H1 (cell line): ENCODE measurements at regions not wholly inside any gene's neighbourhood (a gene's known extent, or its start where the extent isn't known, plus 50 kb on each side); places are given as distances from the start of the nearest gene placed in this dataset.

Source experiments
- CTCF ChIA-PET: fragments of 300-600 bp; sonication (Branson Sonifier 250); formaldehyde crosslinking; loops from one replicate; lab custom pipeline; 2021; ENCODE audit not compliant: partially characterized antibody; lab: Charles Lee
- POLR2A ChIA-PET: fragments of 300-600 bp; sonication (Branson Sonifier 250); formaldehyde crosslinking; loops from one replicate; lab custom pipeline; 2021; ENCODE audit warnings: inconsistent platforms; ENCODE audit not compliant: partially characterized antibody; lab: Charles Lee
- DNase-seq, 2 experiments: peaks; one replicate each; pipeline versions ENCODE4 v3.0.0 to v3.0.0-alpha.2; 2010 to 2022; ENCODE audit warnings: low spot score in 2 of 2, low read depth in 1 of 2, mixed read lengths in 1 of 2
- FAIRE-seq: peaks from 2 replicates; lab custom pipeline; 2011; peaks lifted over from hg19 to GRCh38; lab: Jason Lieb, UNC
- H2AFZ ChIP-seq: 2 replicates; pipeline ENCODE4 v1.8.1; 2012; ENCODE audit warnings: low read length, inconsistent platforms
- H2AK5ac ChIP-seq: 2 replicates; pipeline ENCODE4 v1.6.1; 2013; ENCODE audit warnings: low read depth, low read length
- H2BK120ac ChIP-seq: replicated peaks from 2 replicates; pipeline ENCODE3; 2013; ENCODE audit warnings: low read depth, low read length, inconsistent platforms
- H2BK12ac ChIP-seq: 2 replicates; pipeline ENCODE4 v1.6.1; 2013; ENCODE audit warnings: low read depth, low read length
- H2BK15ac ChIP-seq: 2 replicates; pipeline ENCODE4 v1.6.1; 2013; ENCODE audit warnings: low read length
- H2BK20ac ChIP-seq: 2 replicates; pipeline ENCODE4 v1.6.1; 2013; ENCODE audit warnings: low read length
- H2BK5ac ChIP-seq: 2 replicates; pipeline ENCODE4 v1.6.1; 2013; ENCODE audit warnings: low read depth, low read length
- H3K14ac ChIP-seq: 2 replicates; pipeline ENCODE4 v1.6.1; 2013; ENCODE audit warnings: inconsistent platforms; ENCODE audit not compliant: insufficient read length
- H3K18ac ChIP-seq: 2 replicates; pipeline ENCODE4 v1.6.1; 2013; ENCODE audit warnings: low read length; ENCODE audit errors: extremely low read depth
- H3K23ac ChIP-seq: 2 replicates; pipeline ENCODE4 v1.6.1; 2013; ENCODE audit warnings: inconsistent platforms; ENCODE audit not compliant: insufficient read length
- H3K23me2 ChIP-seq: 2 replicates; pipeline ENCODE4 v1.6.1; 2013; ENCODE audit warnings: low read depth, low read length
- H3K27ac ChIP-seq: 2 replicates; pipeline ENCODE4 v1.6.1; 2011; ENCODE audit warnings: low read depth, low read length, inconsistent platforms
- H3K27me3 ChIP-seq, 4 experiments: replicated peaks in 1 of 4; 1 replicate in 1 of 4; 2 replicates in 3 of 4; pipeline versions ENCODE4 v1.6.1 to v1.8.1; 2011 to 2013; ENCODE audit warnings: low read length in 3 of 4, mild to moderate bottlenecking in 3 of 4, inconsistent platforms in 2 of 4, mixed read lengths in 2 of 4, moderate library complexity in 1 of 4; ENCODE audit not compliant: control insufficient read depth in 3 of 4, insufficient read depth in 3 of 4; ENCODE audit errors: extremely low read depth in 1 of 4
- H3K36me3 ChIP-seq, 4 experiments: 2 replicates each; pipeline versions ENCODE4 v1.6.1 to v1.8.1; 2011 to 2013; ENCODE audit warnings: mild to moderate bottlenecking in 4 of 4, low read length in 3 of 4, moderate library complexity in 2 of 4, control low read depth in 1 of 4, inconsistent platforms in 1 of 4; ENCODE audit not compliant: insufficient read depth in 4 of 4, control insufficient read depth in 2 of 4
- H3K4ac ChIP-seq: replicated peaks from 2 replicates; pipeline ENCODE3; 2013; ENCODE audit warnings: low read length, low read depth, mixed read lengths, inconsistent platforms; ENCODE audit not compliant: insufficient read length
- H3K4me1 ChIP-seq, 4 experiments: replicated peaks in 1 of 4; 1 replicate in 1 of 4; 2 replicates in 3 of 4; pipeline versions ENCODE4 v1.6.1 to v1.8.1; 2011 to 2013; ENCODE audit warnings: low read length in 3 of 4, inconsistent platforms in 2 of 4, mixed read lengths in 1 of 4; ENCODE audit not compliant: insufficient read depth in 4 of 4, control insufficient read depth in 3 of 4
- H3K4me2 ChIP-seq, 2 experiments: 2 replicates each; pipeline versions ENCODE4 v1.6.1 to v1.8.1; 2011 to 2013; ENCODE audit warnings: low read depth in 2 of 2, low read length in 2 of 2, control low read depth in 1 of 2, inconsistent platforms in 1 of 2, mild to moderate bottlenecking in 1 of 2; ENCODE audit not compliant: insufficient read depth in 1 of 2
- H3K4me3 ChIP-seq, 4 experiments: fragments of 200-600, 300-600 bp in 1 of 4; sonication (generic), shearing (Covaris generic), sonication (Bioruptor Twin) in 1 of 4; 2 replicates each; pipeline versions ENCODE4 v1.5.1 to v1.8.1; 2011 to 2016; ENCODE audit warnings: low read length in 4 of 4, low read depth in 3 of 4, control low read depth in 2 of 4, inconsistent platforms in 2 of 4, mild to moderate bottlenecking in 2 of 4, mixed read lengths in 1 of 4, moderate library complexity in 1 of 4; ENCODE audit not compliant: insufficient read depth in 2 of 4; ENCODE audit errors: extremely low read depth in 1 of 4
- H3K56ac ChIP-seq: replicated peaks from 2 replicates; pipeline ENCODE3; 2013; ENCODE audit warnings: low read depth, mild to moderate bottlenecking, mixed read lengths, low read length, inconsistent platforms; ENCODE audit not compliant: insufficient read length
- H3K79me1 ChIP-seq: 2 replicates; pipeline ENCODE4 v1.6.1; 2013; ENCODE audit warnings: low read depth, low read length, control low read depth
- H3K79me2 ChIP-seq, 2 experiments: 2 replicates each; pipeline versions ENCODE4 v1.6.1 to v1.8.1; 2012 to 2013; ENCODE audit warnings: low read length in 2 of 2, mild to moderate bottlenecking in 2 of 2, inconsistent platforms in 1 of 2; ENCODE audit not compliant: insufficient read depth in 2 of 2, control insufficient read depth in 1 of 2
- H3K9ac ChIP-seq, 4 experiments: replicated peaks in 1 of 4; 1 replicate in 1 of 4; 2 replicates in 3 of 4; pipeline versions ENCODE4 v1.6.1 to v1.8.1; 2011 to 2013; ENCODE audit warnings: low read depth in 3 of 4, low read length in 3 of 4, control low read depth in 2 of 4, mild to moderate bottlenecking in 2 of 4, moderate library complexity in 2 of 4, inconsistent platforms in 1 of 4; ENCODE audit errors: extremely low read depth in 1 of 4
- H3K9me3 ChIP-seq, 2 experiments: 2 replicates each; pipeline versions ENCODE4 v1.6.1 to v1.8.1; 2012 to 2013; ENCODE audit warnings: mild to moderate bottlenecking in 2 of 2, moderate library complexity in 2 of 2, control low read depth in 1 of 2, inconsistent platforms in 1 of 2, low read depth in 1 of 2, low read length in 1 of 2, mixed read lengths in 1 of 2; ENCODE audit not compliant: insufficient read depth in 2 of 2
- H4K20me1 ChIP-seq, 2 experiments: replicated peaks in 1 of 2; 2 replicates each; pipeline versions ENCODE3 to v1.8.1; 2011 to 2013; ENCODE audit warnings: inconsistent platforms in 2 of 2, low read length in 2 of 2, mild to moderate bottlenecking in 1 of 2; ENCODE audit not compliant: insufficient read depth in 2 of 2, control insufficient read depth in 1 of 2
- H4K5ac ChIP-seq: 2 replicates; pipeline ENCODE4 v1.6.1; 2013; ENCODE audit warnings: low read length, low read depth, mixed read lengths, inconsistent platforms; ENCODE audit not compliant: insufficient read length
- H4K8ac ChIP-seq: 2 replicates; pipeline ENCODE4 v1.8.0; 2013; ENCODE audit warnings: mild to moderate bottlenecking, moderate library complexity, low read length, inconsistent platforms; ENCODE audit not compliant: insufficient read depth; ENCODE audit errors: extremely low read depth
- H4K91ac ChIP-seq: replicated peaks from 2 replicates; pipeline ENCODE3; 2013; ENCODE audit warnings: low read length, mixed read lengths, inconsistent platforms; ENCODE audit not compliant: insufficient read length
- CHD2 ChIP-seq: IDR thresholded peaks from 2 replicates; pipeline ENCODE4 v1.6.1; 2012; ENCODE audit warnings: low read length, improper control_type of control experiment
- GTF2F1 ChIP-seq: IDR thresholded peaks from 2 replicates; pipeline ENCODE4 v1.6.1; 2012; ENCODE audit warnings: low read depth, low read length, improper control_type of control experiment, borderline replicate concordance
- MAFK ChIP-seq: IDR thresholded peaks from 2 replicates; pipeline ENCODE4 v1.6.1; 2012; ENCODE audit warnings: low read depth, mild to moderate bottlenecking, improper control_type of control experiment, low read length
- PHF8 ChIP-seq: fragments of 200-600 bp; sonication (generic); conservative IDR thresholded peaks from 2 replicates; pipeline ENCODE4 v1.7.1; 2012; ENCODE audit warnings: low read depth, mild to moderate bottlenecking, inconsistent platforms, low read length, moderate library complexity
- POU5F1 ChIP-seq: IDR thresholded peaks from 2 replicates; pipeline ENCODE4 v1.6.1; 2011; ENCODE audit warnings: low read depth, mild to moderate bottlenecking, low read length, moderate library complexity
- RNF2 ChIP-seq: fragments of 200-900, 300-1000 bp; sonication (generic); IDR thresholded peaks from 2 replicates; pipeline ENCODE4 v1.7.1; 2016; ENCODE audit warnings: borderline replicate concordance, low read depth, mild to moderate bottlenecking, antibody characterized with exemption, low read length; ENCODE audit not compliant: poor library complexity, severe bottlenecking; ENCODE audit errors: missing control alignments
- SP2 ChIP-seq: IDR thresholded peaks from 2 replicates; pipeline ENCODE4 v1.6.1; 2012; ENCODE audit warnings: mild to moderate bottlenecking, low read length, inconsistent platforms
- SRF ChIP-seq: IDR thresholded peaks from 2 replicates; pipeline ENCODE4 v1.6.1; 2011; ENCODE audit warnings: mild to moderate bottlenecking, low read depth, low read length, moderate library complexity
- WGBS, 2 experiments: shearing (Covaris generic) in 1 of 2; methylation state at CpG; one replicate each; pipeline versions ENCODE4 v1.1.6 to v1.1.7; 2013 to 2015; ENCODE audit warnings: low lambda C conversion rate in 2 of 2, mixed read lengths in 2 of 2, inconsistent platforms in 1 of 2, low coverage in 1 of 2, missing lambda C conversion rate in 1 of 2; ENCODE audit not compliant: insufficient replicate concordance in 2 of 2, insufficient coverage in 1 of 2, insufficient read length in 1 of 2; ENCODE audit errors: extremely low coverage in 1 of 2, missing lambda C conversion rate in 1 of 2; 5-methylcytosine and 5-hydroxymethylcytosine counted together

GRCh38 chr21:35905096-35905962, 155.0 kb downstream of the SETD4 start:
- Histone ChIP-seq H4K20me1 (no peaks in the 10 kb centered on the region), H2BK15ac (no peak overlapping the region), H2BK20ac (no peak overlapping the region), H3K79me2 (no peaks in the 10 kb centered on the region), H3K79me1 (no peaks in the 10 kb centered on the region), H3K9me3 (no peaks in the 10 kb centered on the region; a peak in 1 of 4 replicates), H2BK12ac (no peak overlapping the region), H3K14ac (no peak overlapping the region), H3K4ac (no peak overlapping the region), H3K4me2 (no peak overlapping the region), H2BK120ac (no peak overlapping the region), H3K56ac (no peak overlapping the region), H3K23me2 (no peaks in the 10 kb centered on the region)
- 89% methylated on average over 11 of the region's 11 CpGs; no CpG with 5 or more reads in 1 of the 2 experiments for WGBS, 2 experiments
- POLR2A ChIA-PET = no interaction called here
- FAIRE-seq = no peak
- TF ChIP-seq SRF = no peak
- no peak for TF ChIP-seq MAFK
- no peak for TF ChIP-seq PHF8
- no peak for TF ChIP-seq SP2
- TF ChIP-seq RNF2 = no peak
- TF ChIP-seq CHD2 = no peak
- no peak for TF ChIP-seq GTF2F1
- no peak for TF ChIP-seq POU5F1
- TF ChIP-seq, all 59 proteins: peak for 0
- no peak overlapping the region for H4K91ac ChIP-seq
- no peaks in the 10 kb centered on the region for H3K36me3 ChIP-seq
- no peak overlapping the region for H3K18ac ChIP-seq
- no peak overlapping the region for H3K23ac ChIP-seq
- no peak overlapping the region for H3K9ac ChIP-seq
- CTCF ChIA-PET = no interaction called here
- no peak for DNase-seq
- H3K4me3 ChIP-seq = no peak overlapping the region
- H3K27me3 ChIP-seq = no peaks in the 10 kb centered on the region
- H3K27ac ChIP-seq = no peak overlapping the region
- peaks cover 0 to 2% (median 0%) of the 10 kb centered on the region in 4 experiments; a peak in 2 of 7 replicates for H3K4me1 ChIP-seq
- peak overlapping the region; percentile 48; the same call in 1 of the 2 replicates for H4K8ac ChIP-seq
- no peak overlapping the region for H2AFZ ChIP-seq
- H2BK5ac ChIP-seq = no peak overlapping the region
- H4K5ac ChIP-seq = no peak overlapping the region
- no peak overlapping the region for H2AK5ac ChIP-seq
